H1 (cell line): ENCODE measurements at regions not wholly inside any gene's neighbourhood (a gene's known extent, or its start where the extent isn't known, plus 50 kb on each side); places are given as distances from the start of the nearest gene placed in this dataset.

ENCODE experiments used
- CTCF ChIA-PET: fragments of 300-600 bp; sonication (Branson Sonifier 250); formaldehyde crosslinking; loops from one replicate; lab custom pipeline; 2021; ENCODE audit not compliant: partially characterized antibody; lab: Charles Lee
- POLR2A ChIA-PET: fragments of 300-600 bp; sonication (Branson Sonifier 250); formaldehyde crosslinking; loops from one replicate; lab custom pipeline; 2021; ENCODE audit warnings: inconsistent platforms; ENCODE audit not compliant: partially characterized antibody; lab: Charles Lee
- DNase-seq, 2 experiments: peaks; one replicate each; pipeline versions ENCODE4 v3.0.0 to v3.0.0-alpha.2; 2010 to 2022; ENCODE audit warnings: low spot score in 2 of 2, low read depth in 1 of 2, mixed read lengths in 1 of 2
- FAIRE-seq: peaks from 2 replicates; lab custom pipeline; 2011; peaks lifted over from hg19 to GRCh38; lab: Jason Lieb, UNC
- H2AFZ ChIP-seq: 2 replicates; pipeline ENCODE4 v1.8.1; 2012; ENCODE audit warnings: low read length, inconsistent platforms
- H2AK5ac ChIP-seq: 2 replicates; pipeline ENCODE4 v1.6.1; 2013; ENCODE audit warnings: low read depth, low read length
- H2BK120ac ChIP-seq: replicated peaks from 2 replicates; pipeline ENCODE3; 2013; ENCODE audit warnings: low read depth, low read length, inconsistent platforms
- H2BK12ac ChIP-seq: 2 replicates; pipeline ENCODE4 v1.6.1; 2013; ENCODE audit warnings: low read depth, low read length
- H2BK15ac ChIP-seq: 2 replicates; pipeline ENCODE4 v1.6.1; 2013; ENCODE audit warnings: low read length
- H2BK20ac ChIP-seq: 2 replicates; pipeline ENCODE4 v1.6.1; 2013; ENCODE audit warnings: low read length
- H2BK5ac ChIP-seq: 2 replicates; pipeline ENCODE4 v1.6.1; 2013; ENCODE audit warnings: low read depth, low read length
- H3K14ac ChIP-seq: 2 replicates; pipeline ENCODE4 v1.6.1; 2013; ENCODE audit warnings: inconsistent platforms; ENCODE audit not compliant: insufficient read length
- H3K18ac ChIP-seq: 2 replicates; pipeline ENCODE4 v1.6.1; 2013; ENCODE audit warnings: low read length; ENCODE audit errors: extremely low read depth
- H3K23ac ChIP-seq: 2 replicates; pipeline ENCODE4 v1.6.1; 2013; ENCODE audit warnings: inconsistent platforms; ENCODE audit not compliant: insufficient read length
- H3K23me2 ChIP-seq: 2 replicates; pipeline ENCODE4 v1.6.1; 2013; ENCODE audit warnings: low read depth, low read length
- H3K27ac ChIP-seq: 2 replicates; pipeline ENCODE4 v1.6.1; 2011; ENCODE audit warnings: low read depth, low read length, inconsistent platforms
- H3K27me3 ChIP-seq, 4 experiments: replicated peaks in 1 of 4; 1 replicate in 1 of 4; 2 replicates in 3 of 4; pipeline versions ENCODE4 v1.6.1 to v1.8.1; 2011 to 2013; ENCODE audit warnings: low read length in 3 of 4, mild to moderate bottlenecking in 3 of 4, inconsistent platforms in 2 of 4, mixed read lengths in 2 of 4, moderate library complexity in 1 of 4; ENCODE audit not compliant: control insufficient read depth in 3 of 4, insufficient read depth in 3 of 4; ENCODE audit errors: extremely low read depth in 1 of 4
- H3K36me3 ChIP-seq, 4 experiments: 2 replicates each; pipeline versions ENCODE4 v1.6.1 to v1.8.1; 2011 to 2013; ENCODE audit warnings: mild to moderate bottlenecking in 4 of 4, low read length in 3 of 4, moderate library complexity in 2 of 4, control low read depth in 1 of 4, inconsistent platforms in 1 of 4; ENCODE audit not compliant: insufficient read depth in 4 of 4, control insufficient read depth in 2 of 4
- H3K4ac ChIP-seq: replicated peaks from 2 replicates; pipeline ENCODE3; 2013; ENCODE audit warnings: low read length, low read depth, mixed read lengths, inconsistent platforms; ENCODE audit not compliant: insufficient read length
- H3K4me1 ChIP-seq, 4 experiments: replicated peaks in 1 of 4; 1 replicate in 1 of 4; 2 replicates in 3 of 4; pipeline versions ENCODE4 v1.6.1 to v1.8.1; 2011 to 2013; ENCODE audit warnings: low read length in 3 of 4, inconsistent platforms in 2 of 4, mixed read lengths in 1 of 4; ENCODE audit not compliant: insufficient read depth in 4 of 4, control insufficient read depth in 3 of 4
- H3K4me2 ChIP-seq, 2 experiments: 2 replicates each; pipeline versions ENCODE4 v1.6.1 to v1.8.1; 2011 to 2013; ENCODE audit warnings: low read depth in 2 of 2, low read length in 2 of 2, control low read depth in 1 of 2, inconsistent platforms in 1 of 2, mild to moderate bottlenecking in 1 of 2; ENCODE audit not compliant: insufficient read depth in 1 of 2
- H3K4me3 ChIP-seq, 4 experiments: fragments of 200-600, 300-600 bp in 1 of 4; sonication (generic), shearing (Covaris generic), sonication (Bioruptor Twin) in 1 of 4; 2 replicates each; pipeline versions ENCODE4 v1.5.1 to v1.8.1; 2011 to 2016; ENCODE audit warnings: low read length in 4 of 4, low read depth in 3 of 4, control low read depth in 2 of 4, inconsistent platforms in 2 of 4, mild to moderate bottlenecking in 2 of 4, mixed read lengths in 1 of 4, moderate library complexity in 1 of 4; ENCODE audit not compliant: insufficient read depth in 2 of 4; ENCODE audit errors: extremely low read depth in 1 of 4
- H3K56ac ChIP-seq: replicated peaks from 2 replicates; pipeline ENCODE3; 2013; ENCODE audit warnings: low read depth, mild to moderate bottlenecking, mixed read lengths, low read length, inconsistent platforms; ENCODE audit not compliant: insufficient read length
- H3K79me1 ChIP-seq: 2 replicates; pipeline ENCODE4 v1.6.1; 2013; ENCODE audit warnings: low read depth, low read length, control low read depth
- H3K79me2 ChIP-seq, 2 experiments: 2 replicates each; pipeline versions ENCODE4 v1.6.1 to v1.8.1; 2012 to 2013; ENCODE audit warnings: low read length in 2 of 2, mild to moderate bottlenecking in 2 of 2, inconsistent platforms in 1 of 2; ENCODE audit not compliant: insufficient read depth in 2 of 2, control insufficient read depth in 1 of 2
- H3K9ac ChIP-seq, 4 experiments: replicated peaks in 1 of 4; 1 replicate in 1 of 4; 2 replicates in 3 of 4; pipeline versions ENCODE4 v1.6.1 to v1.8.1; 2011 to 2013; ENCODE audit warnings: low read depth in 3 of 4, low read length in 3 of 4, control low read depth in 2 of 4, mild to moderate bottlenecking in 2 of 4, moderate library complexity in 2 of 4, inconsistent platforms in 1 of 4; ENCODE audit errors: extremely low read depth in 1 of 4
- H3K9me3 ChIP-seq, 2 experiments: 2 replicates each; pipeline versions ENCODE4 v1.6.1 to v1.8.1; 2012 to 2013; ENCODE audit warnings: mild to moderate bottlenecking in 2 of 2, moderate library complexity in 2 of 2, control low read depth in 1 of 2, inconsistent platforms in 1 of 2, low read depth in 1 of 2, low read length in 1 of 2, mixed read lengths in 1 of 2; ENCODE audit not compliant: insufficient read depth in 2 of 2
- H4K20me1 ChIP-seq, 2 experiments: replicated peaks in 1 of 2; 2 replicates each; pipeline versions ENCODE3 to v1.8.1; 2011 to 2013; ENCODE audit warnings: inconsistent platforms in 2 of 2, low read length in 2 of 2, mild to moderate bottlenecking in 1 of 2; ENCODE audit not compliant: insufficient read depth in 2 of 2, control insufficient read depth in 1 of 2
- H4K5ac ChIP-seq: 2 replicates; pipeline ENCODE4 v1.6.1; 2013; ENCODE audit warnings: low read length, low read depth, mixed read lengths, inconsistent platforms; ENCODE audit not compliant: insufficient read length
- H4K8ac ChIP-seq: 2 replicates; pipeline ENCODE4 v1.8.0; 2013; ENCODE audit warnings: mild to moderate bottlenecking, moderate library complexity, low read length, inconsistent platforms; ENCODE audit not compliant: insufficient read depth; ENCODE audit errors: extremely low read depth
- H4K91ac ChIP-seq: replicated peaks from 2 replicates; pipeline ENCODE3; 2013; ENCODE audit warnings: low read length, mixed read lengths, inconsistent platforms; ENCODE audit not compliant: insufficient read length
- HDAC2 ChIP-seq, 2 experiments: fragments of 300-600 bp in 1 of 2; sonication (generic) in 1 of 2; IDR thresholded peaks; 2 replicates each; pipeline ENCODE4 v1.6.1; 2011 to 2012; ENCODE audit warnings: low read depth in 2 of 2, low read length in 2 of 2, mild to moderate bottlenecking in 2 of 2, moderate library complexity in 2 of 2, borderline replicate concordance in 1 of 2, inconsistent platforms in 1 of 2
- PHF8 ChIP-seq: fragments of 200-600 bp; sonication (generic); conservative IDR thresholded peaks from 2 replicates; pipeline ENCODE4 v1.7.1; 2012; ENCODE audit warnings: low read depth, mild to moderate bottlenecking, inconsistent platforms, low read length, moderate library complexity
- SIN3A ChIP-seq, 2 experiments: IDR thresholded peaks in 1 of 2; conservative IDR thresholded peaks in 1 of 2; 2 replicates each; pipeline ENCODE4 v1.6.1; 2011 to 2012; ENCODE audit warnings: low read length in 2 of 2, improper control_type of control experiment in 1 of 2, low read depth in 1 of 2, mild to moderate bottlenecking in 1 of 2
- TAF1 ChIP-seq: IDR thresholded peaks from 2 replicates; pipeline ENCODE4 v1.6.1; 2011; ENCODE audit warnings: mild to moderate bottlenecking, low read depth, low read length
- WGBS, 2 experiments: shearing (Covaris generic) in 1 of 2; methylation state at CpG; one replicate each; pipeline versions ENCODE4 v1.1.6 to v1.1.7; 2013 to 2015; ENCODE audit warnings: low lambda C conversion rate in 2 of 2, mixed read lengths in 2 of 2, inconsistent platforms in 1 of 2, low coverage in 1 of 2, missing lambda C conversion rate in 1 of 2; ENCODE audit not compliant: insufficient replicate concordance in 2 of 2, insufficient coverage in 1 of 2, insufficient read length in 1 of 2; ENCODE audit errors: extremely low coverage in 1 of 2, missing lambda C conversion rate in 1 of 2; 5-methylcytosine and 5-hydroxymethylcytosine counted together
- TF ChIP-seq, protein P1 (sequence below): IDR thresholded peaks from 2 replicates; pipeline ENCODE4 v1.6.1; 2012; ENCODE audit warnings: inconsistent platforms
- TF ChIP-seq, protein P2 (sequence below): IDR thresholded peaks from 2 replicates; pipeline ENCODE4 v1.6.1; 2012; ENCODE audit warnings: low read length, inconsistent platforms

DNA sequence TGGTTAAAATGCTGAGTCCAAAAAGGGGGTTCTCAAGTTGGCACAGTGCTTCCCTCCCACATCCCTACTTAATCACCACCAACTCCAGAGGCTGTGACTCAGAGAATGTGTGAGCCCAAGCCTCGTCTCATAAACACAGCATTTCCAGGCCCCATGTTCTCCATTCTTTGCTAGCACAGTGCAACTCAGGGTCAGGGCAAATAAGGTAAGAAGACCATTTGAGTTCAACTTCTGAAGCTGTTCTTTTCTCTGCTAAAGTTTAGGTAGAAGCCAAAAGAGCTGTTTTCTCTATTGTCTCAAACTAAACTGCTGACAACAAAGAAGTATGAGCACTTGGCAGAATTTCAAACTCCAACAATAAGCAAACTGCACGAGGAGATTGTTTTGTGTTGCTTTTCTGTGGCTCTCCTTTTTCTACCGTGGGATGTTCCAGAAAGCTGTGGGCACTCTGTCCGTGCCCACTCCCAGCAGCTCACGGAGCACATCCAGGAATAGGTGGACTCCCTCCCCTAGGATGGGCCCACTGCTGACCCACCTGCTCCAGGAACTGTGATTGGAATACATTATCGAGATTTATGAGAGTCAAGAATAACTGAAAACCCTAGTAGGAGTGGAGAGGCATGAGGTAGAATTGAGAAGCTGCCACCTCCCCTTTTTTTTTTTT, 494.3 kb downstream of the COG6 start:
- Histone ChIP-seq H2BK20ac (no peak overlapping the region), H2BK12ac (no peak overlapping the region), H4K5ac (no peak overlapping the region), H3K4me2 (no peak overlapping the region), H3K79me2 (no peaks in the 10 kb centered on the region), H3K4ac (no peak overlapping the region), H3K79me1 (no peaks in the 10 kb centered on the region), H3K9ac (no peak overlapping the region), H3K14ac (no peak overlapping the region), H3K27me3 (no peaks in the 10 kb centered on the region), H4K20me1 (no peaks in the 10 kb centered on the region), H3K27ac (no peak overlapping the region), H2BK120ac (no peak overlapping the region), H4K8ac (no peak overlapping the region), H3K18ac (no peak overlapping the region), H2AK5ac (no peak overlapping the region), H3K36me3 (no peaks in the 10 kb centered on the region), H2BK15ac (no peak overlapping the region), H3K9me3 (no peaks in the 10 kb centered on the region), H3K4me1 (peaks cover 0 to 5% (median 0%) of the 10 kb centered on the region in 4 experiments; a peak in 2 of 7 replicates), H3K4me3 (no peak overlapping the region), H3K23me2 (no peaks in the 10 kb centered on the region), H2AFZ (no peak overlapping the region), H3K23ac (no peak overlapping the region), H4K91ac (no peak overlapping the region), H3K56ac (no peak overlapping the region), H2BK5ac (no peak overlapping the region)
- POLR2A ChIA-PET = no interaction called here
- 94% methylated on average over 6 of the region's 6 CpGs; no CpG with 5 or more reads in 1 of the 2 experiments for WGBS, 2 experiments
- CTCF ChIA-PET = interaction anchor here (1.1 to 2.1 kb wide), 4 partner anchors 11 to 81 kb away, joined by 3 to 6 read pairs (median 4); no protein-coding TSS in a partner anchor
- DNase-seq (no peak), FAIRE-seq (no peak)
- TF ChIP-seq PHF8 = no peak
- TF ChIP-seq, protein P1, sequence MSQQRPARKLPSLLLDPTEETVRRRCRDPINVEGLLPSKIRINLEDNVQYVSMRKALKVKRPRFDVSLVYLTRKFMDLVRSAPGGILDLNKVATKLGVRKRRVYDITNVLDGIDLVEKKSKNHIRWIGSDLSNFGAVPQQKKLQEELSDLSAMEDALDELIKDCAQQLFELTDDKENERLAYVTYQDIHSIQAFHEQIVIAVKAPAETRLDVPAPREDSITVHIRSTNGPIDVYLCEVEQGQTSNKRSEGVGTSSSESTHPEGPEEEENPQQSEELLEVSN = no peak
- no peak for TF ChIP-seq SIN3A (conservative IDR thresholded peaks at IDR 0.05 in 1 of 2, IDR thresholded peaks at IDR 0.05 in 1 of 2; ENCODE audit: low read depth in 1 of 2, low read length in 2 of 2)
- no peak for TF ChIP-seq HDAC2 (IDR thresholded peaks at IDR 0.05; ENCODE audit: borderline replicate concordance in 1 of 2, low read depth in 2 of 2, low read length in 2 of 2)
- TF ChIP-seq, protein P2, sequence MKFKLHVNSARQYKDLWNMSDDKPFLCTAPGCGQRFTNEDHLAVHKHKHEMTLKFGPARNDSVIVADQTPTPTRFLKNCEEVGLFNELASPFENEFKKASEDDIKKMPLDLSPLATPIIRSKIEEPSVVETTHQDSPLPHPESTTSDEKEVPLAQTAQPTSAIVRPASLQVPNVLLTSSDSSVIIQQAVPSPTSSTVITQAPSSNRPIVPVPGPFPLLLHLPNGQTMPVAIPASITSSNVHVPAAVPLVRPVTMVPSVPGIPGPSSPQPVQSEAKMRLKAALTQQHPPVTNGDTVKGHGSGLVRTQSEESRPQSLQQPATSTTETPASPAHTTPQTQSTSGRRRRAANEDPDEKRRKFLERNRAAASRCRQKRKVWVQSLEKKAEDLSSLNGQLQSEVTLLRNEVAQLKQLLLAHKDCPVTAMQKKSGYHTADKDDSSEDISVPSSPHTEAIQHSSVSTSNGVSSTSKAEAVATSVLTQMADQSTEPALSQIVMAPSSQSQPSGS = no peak
- TF ChIP-seq TAF1 = no peak
